ENCODE measurements at regions not wholly inside any gene's neighbourhood (a gene's known extent, or its start where the extent isn't known, plus 50 kb on each side); places are given as distances from the start of the nearest gene placed in this dataset.
A peak's percentile ranks its signal among the peaks of the same experiment; 100 is the strongest.

DNA sequence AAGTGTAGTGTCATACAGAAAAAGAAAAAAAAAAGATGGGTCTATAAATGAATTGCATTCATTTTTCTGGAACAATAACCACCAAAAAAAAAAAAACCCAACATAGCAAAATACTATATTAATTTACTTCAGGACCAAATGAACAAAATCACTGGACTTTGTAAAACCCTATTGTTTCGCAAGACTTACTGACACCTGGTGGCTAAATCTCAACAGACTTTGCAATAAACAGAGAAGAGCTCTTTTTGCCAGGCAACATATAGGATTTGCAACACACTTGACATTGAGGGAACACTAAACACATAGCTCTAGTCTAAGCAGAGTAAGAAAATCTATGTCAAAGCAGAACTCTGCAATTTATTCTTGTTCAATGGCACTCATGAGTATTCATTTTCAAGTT, 990.2 kb downstream of the STPG2 start:
- DNase-seq: no peak
- no peaks in the 10 kb centered on the region for H3K36me3 Mint-ChIP-seq (ENCODE audit: low read depth)
- Histone ChIP-seq H3K36me3 (ENCODE audit: control insufficient read depth, insufficient read depth, low read length) (no peaks in the 10 kb centered on the region), H3K4me3 (ENCODE audit: low read length) (no peak overlapping the region), H3K27ac (ENCODE audit: low read depth, low read length) (no peak overlapping the region), H3K9me3 (ENCODE audit: control insufficient read depth, low read length) (no peaks in the 10 kb centered on the region), H3K27me3 (ENCODE audit: control insufficient read depth, insufficient read depth, low read length, poor library complexity, severe bottlenecking) (no peaks in the 10 kb centered on the region), H3K9ac (ENCODE audit: extremely low read depth, low read length, poor library complexity, severe bottlenecking) (no peak overlapping the region), H3K4me1 (ENCODE audit: control insufficient read depth, insufficient read depth, low read length) (no peaks in the 10 kb centered on the region)
- 75 to 90% methylated on average over 1 of the region's 1 CpG for WGBS, 2 experiments (ENCODE audit: insufficient coverage in 1 of 2, insufficient read length in 1 of 2)
- H3K4me3 Mint-ChIP-seq: no peak overlapping the region
- TF ChIP-seq, protein P1, sequence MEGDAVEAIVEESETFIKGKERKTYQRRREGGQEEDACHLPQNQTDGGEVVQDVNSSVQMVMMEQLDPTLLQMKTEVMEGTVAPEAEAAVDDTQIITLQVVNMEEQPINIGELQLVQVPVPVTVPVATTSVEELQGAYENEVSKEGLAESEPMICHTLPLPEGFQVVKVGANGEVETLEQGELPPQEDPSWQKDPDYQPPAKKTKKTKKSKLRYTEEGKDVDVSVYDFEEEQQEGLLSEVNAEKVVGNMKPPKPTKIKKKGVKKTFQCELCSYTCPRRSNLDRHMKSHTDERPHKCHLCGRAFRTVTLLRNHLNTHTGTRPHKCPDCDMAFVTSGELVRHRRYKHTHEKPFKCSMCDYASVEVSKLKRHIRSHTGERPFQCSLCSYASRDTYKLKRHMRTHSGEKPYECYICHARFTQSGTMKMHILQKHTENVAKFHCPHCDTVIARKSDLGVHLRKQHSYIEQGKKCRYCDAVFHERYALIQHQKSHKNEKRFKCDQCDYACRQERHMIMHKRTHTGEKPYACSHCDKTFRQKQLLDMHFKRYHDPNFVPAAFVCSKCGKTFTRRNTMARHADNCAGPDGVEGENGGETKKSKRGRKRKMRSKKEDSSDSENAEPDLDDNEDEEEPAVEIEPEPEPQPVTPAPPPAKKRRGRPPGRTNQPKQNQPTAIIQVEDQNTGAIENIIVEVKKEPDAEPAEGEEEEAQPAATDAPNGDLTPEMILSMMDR (conservative IDR thresholded peaks at IDR 0.05): peak; percentile 76
- H3K27ac Mint-ChIP-seq: no peak overlapping the region
- H3K27me3 Mint-ChIP-seq (ENCODE audit: insufficient read depth): no peaks in the 10 kb centered on the region
- no peaks in the 10 kb centered on the region for H3K4me1 Mint-ChIP-seq
- no peaks in the 10 kb centered on the region for H3K9me3 Mint-ChIP-seq

DNA sequence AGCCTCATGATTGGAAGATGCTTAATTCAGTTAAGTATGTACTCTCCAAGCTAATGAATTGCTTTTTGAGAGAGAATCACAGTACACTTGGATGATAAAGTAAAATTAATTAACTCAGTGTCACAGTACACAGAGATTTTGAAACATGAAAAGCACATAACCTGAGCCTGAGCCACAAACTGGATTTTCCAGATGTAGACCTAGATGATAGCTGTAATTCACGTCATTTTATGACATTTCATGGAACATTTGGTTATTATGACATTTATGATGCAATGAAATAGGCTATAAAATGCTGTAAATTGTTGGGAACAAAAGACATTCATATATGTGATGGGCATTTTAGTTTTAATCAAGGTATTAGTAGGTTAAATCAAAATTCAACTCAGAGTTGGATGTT, 983.7 kb downstream of the STPG2 start:
- Mint-ChIP-seq H3K4me1 (no peaks in the 10 kb centered on the region), H3K36me3 (ENCODE audit: low read depth) (no peaks in the 10 kb centered on the region), H3K27ac (no peak overlapping the region), H3K9me3 (peaks cover 8% of the 10 kb centered on the region), H3K4me3 (no peak overlapping the region), H3K27me3 (ENCODE audit: insufficient read depth) (no peaks in the 10 kb centered on the region)
- DNase-seq: no peak
- Histone ChIP-seq H3K9me3 (ENCODE audit: control insufficient read depth, low read length) (peaks cover 2% of the 10 kb centered on the region), H3K27me3 (ENCODE audit: control insufficient read depth, insufficient read depth, low read length, poor library complexity, severe bottlenecking) (no peaks in the 10 kb centered on the region), H3K4me3 (ENCODE audit: low read length) (no peak overlapping the region), H3K36me3 (ENCODE audit: control insufficient read depth, insufficient read depth, low read length) (no peaks in the 10 kb centered on the region), H3K9ac (ENCODE audit: extremely low read depth, low read length, poor library complexity, severe bottlenecking) (no peak overlapping the region), H3K4me1 (ENCODE audit: control insufficient read depth, insufficient read depth, low read length) (no peaks in the 10 kb centered on the region), H3K27ac (ENCODE audit: low read depth, low read length) (no peak overlapping the region)
- WGBS, 2 experiments (ENCODE audit: insufficient coverage in 1 of 2, insufficient read length in 1 of 2): 94 to 96% methylated on average over 1 of the region's 1 CpG
- TF ChIP-seq, protein P1 (conservative IDR thresholded peaks at IDR 0.05): no peak

DNA sequence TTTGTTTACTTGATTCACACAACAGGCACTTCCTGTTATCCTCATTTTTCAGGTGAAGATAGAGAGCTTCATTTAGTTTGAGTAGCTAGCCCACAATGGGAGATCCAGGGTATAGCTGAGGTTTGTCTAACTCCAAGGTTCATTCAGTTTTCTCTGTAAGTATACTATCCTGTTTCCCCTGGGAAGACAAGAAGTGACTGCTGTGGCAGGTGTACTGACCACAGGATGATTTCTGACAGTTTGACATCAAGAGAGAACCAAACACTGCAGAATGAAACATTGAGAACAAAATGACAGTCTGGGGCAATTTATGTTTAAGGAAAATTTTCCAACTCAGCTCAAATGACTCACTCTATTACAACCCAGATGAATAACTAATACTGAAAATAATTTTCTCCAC, 958.0 kb downstream of the STPG2 start:
- H3K36me3 ChIP-seq (ENCODE audit: control insufficient read depth, insufficient read depth, low read length): no peaks in the 10 kb centered on the region
- H3K27ac ChIP-seq (ENCODE audit: low read depth, low read length): no peak overlapping the region
- no peak overlapping the region for H3K9ac ChIP-seq (ENCODE audit: extremely low read depth, low read length, poor library complexity, severe bottlenecking)
- H3K9me3 ChIP-seq (ENCODE audit: control insufficient read depth, low read length): peaks cover 7% of the 10 kb centered on the region
- no peaks in the 10 kb centered on the region for H3K4me1 ChIP-seq (ENCODE audit: control insufficient read depth, insufficient read depth, low read length)
- peaks cover 3% of the 10 kb centered on the region for H3K4me1 Mint-ChIP-seq
- H3K36me3 Mint-ChIP-seq (ENCODE audit: low read depth): no peaks in the 10 kb centered on the region
- DNase-seq: no peak
- no peak overlapping the region for H3K4me3 Mint-ChIP-seq
- H3K27me3 ChIP-seq (ENCODE audit: control insufficient read depth, insufficient read depth, low read length, poor library complexity, severe bottlenecking): no peaks in the 10 kb centered on the region
- H3K4me3 ChIP-seq (ENCODE audit: low read length): no peak overlapping the region
- peaks cover 5% of the 10 kb centered on the region for H3K9me3 Mint-ChIP-seq
- no peak overlapping the region for H3K27ac Mint-ChIP-seq
- H3K27me3 Mint-ChIP-seq (ENCODE audit: insufficient read depth): no peaks in the 10 kb centered on the region
- TF ChIP-seq, protein P1 (conservative IDR thresholded peaks at IDR 0.05): no peak
